HG03521 (cell line): ENCODE measurements at regions not wholly inside any gene's neighbourhood (a gene's known extent, or its start where the extent isn't known, plus 50 kb on each side); places are given as distances from the start of the nearest gene placed in this dataset.

Experiments
- ATAC-seq: cut with Tn5 transposase; IDR thresholded peaks from one replicate; pipeline ENCODE4 v1.9.1; 2021; ENCODE audit warnings: mild to moderate bottlenecking, moderate library complexity; ENCODE audit not compliant: unreplicated experiment

DNA sequence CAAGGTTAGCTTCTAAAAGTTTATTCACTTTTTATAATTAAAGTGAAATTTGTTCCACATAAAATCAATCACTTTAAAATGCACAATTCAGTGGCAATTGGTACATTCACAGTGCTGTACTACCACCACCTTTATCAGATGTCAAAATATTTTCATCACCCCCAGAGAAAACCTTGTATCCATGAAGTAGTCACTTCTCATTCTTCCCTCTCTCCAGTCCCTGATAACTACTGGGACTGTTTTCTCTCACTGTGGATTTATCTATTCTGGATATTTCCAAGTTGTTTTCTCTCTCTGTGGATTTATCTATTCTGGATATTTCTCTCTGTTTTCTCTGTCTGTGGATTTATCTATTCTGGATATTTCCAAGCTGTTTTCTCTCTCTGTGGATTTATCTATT lies 435.4 kb upstream of the CNTNAP2 start:
- no peak for ATAC-seq

DNA sequence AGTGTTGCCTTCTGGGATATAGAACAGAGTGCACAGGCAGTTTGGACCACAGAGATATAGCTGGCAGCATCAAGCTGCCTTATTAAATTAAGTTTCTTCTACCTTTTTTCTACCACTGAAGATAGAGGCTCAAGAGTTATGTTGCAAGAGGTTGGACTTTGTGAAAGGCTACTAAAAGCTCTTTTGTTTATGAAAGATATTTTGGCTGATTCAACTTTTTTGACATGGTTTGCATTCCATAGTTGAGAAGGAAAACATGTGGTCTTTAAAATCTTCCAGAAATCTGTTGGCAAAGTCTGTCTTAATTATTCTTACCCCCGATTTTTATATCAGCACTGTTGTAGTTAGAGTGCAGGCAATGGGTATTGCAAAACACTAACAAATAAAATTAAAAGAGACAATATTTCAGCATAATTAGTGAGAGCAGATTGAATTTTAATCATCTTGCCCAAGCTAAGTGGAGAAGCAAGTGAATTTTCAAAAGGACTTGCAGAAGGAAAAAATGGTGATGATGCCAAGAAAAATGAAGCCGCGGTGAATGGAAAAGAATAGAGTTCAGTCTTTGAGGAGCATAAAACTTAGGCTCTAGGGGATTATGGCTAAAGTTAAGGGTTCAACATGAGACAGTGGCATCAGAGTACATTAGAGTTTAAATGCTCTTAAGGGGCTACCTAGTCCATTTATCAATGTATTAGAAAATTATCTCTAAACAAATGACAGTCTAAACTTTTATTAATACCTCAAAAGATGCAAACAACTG lies 450.9 kb upstream of the CNTNAP2 start:
- no peak for ATAC-seq

DNA sequence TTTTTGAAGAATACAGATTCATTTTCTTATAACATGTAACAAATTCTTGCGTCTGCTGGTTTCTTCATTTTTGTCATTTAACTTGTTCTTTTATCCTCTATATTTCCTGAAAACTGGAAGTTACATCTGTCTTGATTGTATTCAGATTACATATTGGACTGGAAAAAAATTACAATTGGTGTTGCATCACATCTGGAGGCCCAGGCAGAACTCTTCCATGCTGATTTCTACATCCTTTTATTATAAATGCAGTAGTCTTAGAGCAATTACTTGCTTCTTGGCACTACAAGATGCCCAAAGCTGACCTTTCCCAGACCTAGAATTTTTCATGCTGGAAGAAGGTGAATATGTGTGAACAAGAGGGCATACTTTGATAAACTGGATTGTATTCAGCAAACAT lies 460.9 kb upstream of the CNTNAP2 start:
- no peak for ATAC-seq

DNA sequence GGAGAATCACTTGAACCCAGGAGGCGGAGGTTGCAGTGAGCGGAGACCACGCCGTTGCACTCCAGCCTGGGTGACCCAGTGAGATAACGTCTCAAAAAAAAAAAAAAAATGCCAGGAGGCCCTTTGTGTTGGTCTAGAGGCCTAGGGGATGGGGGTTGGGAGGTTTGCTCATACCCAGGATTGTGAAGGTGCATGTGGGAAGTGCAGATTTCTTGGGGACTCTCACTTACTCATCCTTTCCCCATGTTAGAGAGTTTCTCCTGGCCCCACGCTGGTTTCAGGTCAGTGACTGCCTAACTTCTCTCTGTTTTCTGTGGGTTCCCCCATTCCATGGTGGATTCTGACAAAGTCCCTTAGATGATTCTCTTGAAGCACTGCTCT lies 471.5 kb upstream of the CNTNAP2 start:
- no peak for ATAC-seq

DNA sequence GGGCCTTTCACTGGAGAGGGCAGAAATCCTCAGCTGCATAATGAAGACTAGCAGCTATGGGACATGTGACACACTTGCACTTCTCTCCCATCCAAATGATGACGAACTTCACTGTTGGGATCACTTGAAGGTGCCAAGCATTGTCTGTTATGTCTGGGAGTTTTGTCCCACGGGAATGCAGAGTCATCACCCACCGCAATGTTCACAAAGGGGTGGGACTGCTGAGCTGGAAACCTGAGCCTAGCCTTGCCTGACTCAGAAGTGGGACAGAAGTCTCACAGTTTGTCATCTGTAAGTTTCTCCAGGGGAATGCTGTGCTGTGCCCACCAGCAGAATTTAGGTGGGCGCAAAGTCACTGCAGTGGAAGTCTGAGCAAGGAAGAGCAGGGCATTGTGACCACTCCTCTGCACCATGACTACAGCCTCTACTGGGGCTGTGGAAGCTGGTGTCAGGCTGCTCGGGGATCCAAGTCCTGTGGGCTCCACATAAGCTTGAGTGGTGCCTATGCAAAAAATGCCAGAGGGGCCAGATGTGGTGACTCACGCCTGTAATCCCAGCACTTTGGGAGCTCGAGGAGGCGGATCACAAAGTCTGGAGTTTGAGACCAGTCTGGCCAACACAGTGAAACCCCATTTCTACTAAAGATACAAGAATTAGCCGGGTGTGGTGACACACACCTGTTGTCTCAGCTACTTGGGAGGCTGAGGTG lies 472.0 kb upstream of the CNTNAP2 start:
- ATAC-seq, result no peak

DNA sequence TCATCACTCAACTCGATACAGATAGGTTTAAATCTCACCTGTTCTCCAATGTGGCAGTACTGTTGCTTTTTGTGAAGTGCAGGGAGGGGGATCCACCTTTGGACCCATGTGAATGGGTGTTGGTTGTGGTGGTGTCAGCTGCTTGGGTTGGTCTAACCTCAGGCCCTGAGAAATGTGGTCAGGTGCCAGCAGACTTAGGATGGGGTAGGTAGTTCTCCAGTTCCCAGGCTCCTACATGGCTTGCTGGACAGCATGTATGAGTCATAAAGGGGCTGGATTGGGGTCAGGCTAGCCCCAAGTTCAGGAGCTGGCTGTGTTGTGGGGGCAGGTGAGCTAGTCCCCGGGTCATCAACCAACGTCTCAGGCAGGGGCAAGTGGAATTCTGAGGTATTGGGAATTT lies 472.6 kb upstream of the CNTNAP2 start:
- no peak for ATAC-seq

DNA sequence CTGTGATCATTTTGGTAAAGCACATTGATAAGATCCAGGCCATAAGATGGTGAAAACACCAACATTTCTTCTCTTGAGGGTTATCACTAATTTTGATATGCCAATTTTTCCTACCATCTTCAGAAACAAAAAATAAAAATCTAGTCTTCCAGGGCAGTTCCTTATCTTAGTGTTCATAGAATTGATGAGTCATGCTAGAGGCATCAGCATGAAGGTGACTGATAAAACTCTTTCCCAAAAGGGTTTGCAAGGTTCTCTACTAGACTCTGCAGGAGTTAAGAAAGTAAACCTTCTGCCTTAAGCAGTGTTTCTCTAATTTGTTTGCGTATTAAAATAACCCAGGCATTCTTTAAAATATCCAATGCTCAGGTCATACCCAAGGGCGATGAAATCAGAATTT lies 483.1 kb upstream of the CNTNAP2 start:
- ATAC-seq, result no peak

DNA sequence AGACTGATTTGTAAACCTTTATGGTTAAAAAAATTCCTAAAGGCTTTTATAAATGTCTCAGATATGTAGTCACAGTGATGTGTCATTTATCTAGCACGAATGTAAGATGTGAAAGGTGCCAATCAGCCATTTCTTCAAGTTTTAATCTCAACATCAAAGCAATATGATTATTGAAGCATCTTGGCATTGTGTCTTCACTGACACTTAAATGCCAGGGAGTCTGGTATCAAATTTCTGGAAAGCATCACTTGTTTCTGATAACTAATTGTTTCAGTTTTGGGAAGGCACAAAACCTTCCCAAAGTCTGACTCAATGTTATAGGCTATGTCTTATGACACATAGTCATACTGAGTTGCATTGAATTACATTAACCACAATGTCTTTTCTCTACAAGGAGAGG lies 492.0 kb upstream of the CNTNAP2 start:
- no peak for ATAC-seq

DNA sequence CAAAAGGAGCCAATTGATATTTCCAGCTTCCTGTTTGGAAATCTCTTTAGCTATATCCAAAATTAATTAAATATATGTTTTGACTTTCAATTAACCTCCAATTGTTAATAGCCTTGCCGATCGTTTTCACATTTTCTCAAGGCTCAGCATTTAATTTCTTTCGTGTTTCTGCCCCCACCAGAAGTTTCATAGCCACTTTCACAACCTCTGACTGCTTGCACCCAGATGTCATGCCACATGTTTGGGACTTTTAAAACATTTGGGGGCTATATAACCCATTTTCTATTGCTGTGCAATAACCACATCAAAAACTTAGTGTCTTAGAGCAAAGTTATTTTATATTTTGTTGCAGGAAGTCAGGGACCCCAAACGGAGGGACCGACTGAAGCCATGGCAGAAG lies 510.6 kb upstream of the CNTNAP2 start:
- ATAC-seq, result no peak

DNA sequence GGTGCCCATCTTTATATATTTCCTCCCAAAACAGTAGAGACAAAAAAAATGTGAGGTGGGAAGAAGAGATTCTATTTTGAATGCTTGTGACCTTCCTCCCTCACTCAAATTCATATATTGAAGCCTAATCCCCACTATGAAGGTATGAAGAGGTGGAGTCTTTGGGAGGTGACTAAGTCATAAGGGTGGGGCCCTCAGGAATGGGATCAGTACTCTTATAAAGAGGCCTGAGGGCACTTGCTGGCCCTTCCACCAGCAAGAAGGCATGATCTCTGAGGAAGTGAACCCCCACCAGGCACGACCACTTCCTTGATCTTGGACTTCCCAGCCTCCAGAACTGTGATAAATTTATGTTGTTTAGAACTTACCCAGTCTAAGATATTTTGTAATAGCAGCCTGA lies 517.2 kb upstream of the CNTNAP2 start:
- no peak for ATAC-seq

DNA sequence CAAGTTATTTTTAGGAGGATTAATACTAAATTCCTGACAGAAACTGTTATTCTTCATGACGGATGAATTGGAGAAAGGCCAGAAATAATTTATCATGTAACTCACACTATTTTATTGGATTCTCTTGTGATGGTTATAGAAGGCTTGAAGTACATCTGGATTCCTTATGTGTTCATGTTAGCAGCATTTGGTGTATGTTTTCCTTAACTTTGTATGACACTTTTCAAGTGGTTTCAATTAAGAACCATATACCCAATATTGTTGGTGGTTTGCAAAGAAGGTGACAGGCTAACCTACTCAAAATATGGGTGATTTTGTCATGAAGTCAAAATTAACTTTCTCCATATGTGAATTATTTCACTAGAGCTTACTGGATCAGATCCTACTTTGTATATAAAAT lies 532.2 kb upstream of the CNTNAP2 start:
- no peak for ATAC-seq

DNA sequence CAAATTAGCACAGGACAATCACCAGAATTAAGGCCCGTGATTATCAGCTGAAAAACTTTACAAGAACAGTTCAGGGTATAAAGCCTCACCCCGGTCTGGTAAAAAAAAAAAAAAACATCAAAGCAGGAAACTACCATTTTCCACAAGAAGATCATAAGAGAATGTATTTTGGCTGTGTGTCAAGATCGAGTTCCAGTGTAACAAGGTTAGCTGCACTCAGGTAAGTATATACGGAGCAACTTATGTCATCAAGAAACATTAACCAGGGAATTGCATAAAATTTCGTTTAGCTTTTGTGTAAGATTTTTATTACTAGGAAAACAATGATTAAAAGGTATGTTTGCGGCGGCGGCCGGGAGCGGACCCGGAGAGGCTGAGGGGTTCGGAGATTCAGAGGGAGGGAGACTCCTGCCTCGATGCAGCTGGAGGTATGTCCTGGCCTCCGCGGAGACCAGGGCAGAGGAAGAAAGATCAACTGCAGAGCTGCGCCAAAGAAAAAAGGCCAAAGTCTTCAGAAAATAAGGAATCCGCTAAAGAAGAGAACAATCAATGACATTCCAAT lies 533.8 kb upstream of the CNTNAP2 start:
- ATAC-seq, result no peak

DNA sequence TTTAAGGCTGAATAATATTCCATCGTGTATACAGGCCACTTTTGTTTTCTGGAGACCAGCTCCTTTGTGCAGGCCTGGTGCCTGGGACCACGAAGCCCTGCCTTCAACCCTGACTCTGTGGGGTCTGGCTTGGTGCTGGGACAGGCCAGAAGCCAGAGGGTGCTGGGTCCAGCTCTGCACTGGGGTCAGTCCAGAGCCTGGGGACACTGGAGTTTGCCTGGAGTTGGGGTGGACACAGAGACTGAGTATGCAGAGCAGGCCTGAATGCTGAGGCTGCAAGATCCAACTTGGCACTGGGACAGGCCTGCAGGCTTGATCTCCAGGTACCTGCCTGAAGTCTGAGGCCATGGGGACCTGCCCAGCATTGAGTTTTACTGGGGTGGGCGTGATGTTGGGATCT lies 558.8 kb upstream of the CNTNAP2 start:
- no peak for ATAC-seq

DNA sequence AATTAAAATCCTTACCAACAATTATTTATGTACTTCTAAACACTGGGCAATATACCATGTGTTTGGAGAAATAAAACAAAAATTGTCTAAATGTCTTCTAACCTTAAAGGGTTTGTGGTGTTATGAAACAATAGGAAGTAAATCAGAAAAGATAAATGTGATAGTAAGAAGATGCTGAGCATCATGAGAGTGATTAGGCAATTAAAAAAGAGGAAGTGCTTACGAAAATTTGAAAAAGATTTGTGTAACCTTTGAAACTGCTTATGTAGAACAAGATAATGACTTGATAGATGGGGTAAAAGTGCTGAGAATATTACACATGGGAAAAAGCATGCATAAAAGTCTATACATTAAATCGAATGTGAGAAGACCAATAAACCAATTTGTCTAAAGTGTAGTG lies 573.4 kb upstream of the CNTNAP2 start:
- no peak for ATAC-seq

DNA sequence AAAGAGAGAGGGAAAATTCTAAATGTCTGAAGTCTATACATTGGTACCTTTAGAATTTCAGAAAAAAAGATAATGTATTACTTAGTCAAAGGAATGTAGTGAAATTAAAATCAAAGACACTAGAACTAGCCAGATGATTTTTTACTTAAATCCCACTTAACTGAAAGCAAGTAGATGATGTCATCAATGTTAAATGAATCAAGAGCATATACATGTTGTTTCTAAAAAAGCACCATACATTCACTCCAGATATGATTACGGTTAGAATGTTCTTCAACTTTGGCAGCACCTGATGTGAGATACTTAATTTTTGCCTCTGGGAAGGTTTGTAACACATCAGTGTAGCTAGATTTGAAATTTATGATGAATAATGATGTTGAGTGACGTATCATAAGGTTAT lies 576.7 kb upstream of the CNTNAP2 start:
- ATAC-seq, result no peak

DNA sequence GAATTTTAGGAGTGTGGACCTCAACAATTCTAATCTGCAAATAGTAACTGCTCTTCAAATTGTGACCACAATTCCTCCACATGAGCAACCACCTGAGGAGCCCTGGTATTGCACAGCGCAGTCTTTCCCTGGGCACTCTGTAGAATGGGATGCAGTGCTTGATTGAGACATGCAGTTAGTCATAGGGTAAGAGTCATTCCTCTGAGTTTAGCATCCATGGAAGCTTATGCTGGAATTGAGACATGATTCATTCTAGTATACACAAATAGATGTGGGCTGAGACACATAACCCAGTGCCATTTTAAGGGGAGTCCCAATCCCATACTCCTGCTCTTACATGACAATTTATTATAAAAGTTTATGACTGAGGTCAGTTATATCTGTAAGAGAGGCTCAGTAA lies 582.3 kb upstream of the CNTNAP2 start:
- ATAC-seq, result no peak

DNA sequence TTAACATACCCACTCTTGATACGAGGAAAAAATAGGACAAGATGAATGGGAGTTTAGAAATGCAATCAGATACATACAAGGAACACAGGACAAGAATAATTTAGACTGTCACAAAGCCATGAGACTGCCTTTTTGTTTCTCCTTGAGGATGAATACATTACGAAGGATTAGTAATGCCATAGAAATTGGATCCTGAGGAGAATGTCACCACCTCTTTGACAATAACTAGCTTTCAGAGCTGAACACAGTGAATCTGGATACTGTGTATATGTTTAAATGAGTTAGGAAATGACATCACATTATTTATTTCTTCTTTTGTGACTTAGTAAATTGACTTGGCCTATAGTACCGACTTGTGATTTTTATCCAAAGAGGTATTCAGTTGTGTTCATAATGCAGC lies 596.3 kb upstream of the CNTNAP2 start:
- ATAC-seq, result no peak

DNA sequence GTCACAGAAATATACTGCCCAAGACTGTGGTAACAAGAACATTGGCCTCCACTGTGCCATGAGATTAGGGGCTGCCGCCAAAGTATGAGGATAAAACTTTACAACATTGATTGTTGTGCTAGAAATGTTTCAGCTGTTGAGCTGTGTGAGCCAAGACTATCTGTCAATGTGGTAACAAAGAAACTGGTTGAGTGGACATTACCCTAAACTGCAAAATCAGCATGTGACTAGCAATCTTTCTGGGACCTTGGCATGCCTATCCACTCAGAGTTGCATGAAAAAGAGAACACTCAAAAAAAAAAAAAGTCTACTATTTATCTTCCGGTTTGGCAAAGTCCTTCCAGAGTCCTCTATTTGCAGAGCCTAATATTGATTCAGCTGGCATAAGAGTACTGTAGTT lies 605.6 kb upstream of the CNTNAP2 start:
- ATAC-seq, result no peak

DNA sequence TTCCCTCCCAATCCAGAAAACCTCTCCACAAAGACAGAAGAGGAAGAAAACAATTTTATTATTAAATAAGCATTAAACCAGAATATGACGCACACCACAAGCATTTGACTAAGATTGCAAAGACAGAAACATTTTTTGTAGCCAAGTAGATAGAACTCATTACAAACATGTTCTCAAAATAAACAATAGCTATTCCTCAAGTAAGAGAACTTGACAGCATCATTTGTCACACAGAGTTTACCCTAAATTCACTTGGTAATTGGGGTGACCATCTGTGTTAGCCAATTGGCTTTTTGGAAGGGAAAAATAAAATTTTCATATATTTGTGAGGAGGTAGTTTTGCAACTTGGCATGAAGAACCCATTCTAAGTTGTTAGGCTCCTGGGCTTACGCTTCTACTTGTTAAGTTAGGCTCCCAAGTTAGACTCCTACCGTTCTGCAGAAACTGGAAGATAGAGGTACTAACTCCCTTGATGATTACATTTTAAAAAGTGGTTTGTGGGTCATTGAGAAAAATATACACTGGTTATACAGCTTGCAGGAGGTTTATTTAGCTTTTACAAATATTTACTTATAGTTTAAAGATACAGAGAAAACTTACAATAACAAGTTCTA lies 618.6 kb upstream of the CNTNAP2 start:
- no peak for ATAC-seq

DNA sequence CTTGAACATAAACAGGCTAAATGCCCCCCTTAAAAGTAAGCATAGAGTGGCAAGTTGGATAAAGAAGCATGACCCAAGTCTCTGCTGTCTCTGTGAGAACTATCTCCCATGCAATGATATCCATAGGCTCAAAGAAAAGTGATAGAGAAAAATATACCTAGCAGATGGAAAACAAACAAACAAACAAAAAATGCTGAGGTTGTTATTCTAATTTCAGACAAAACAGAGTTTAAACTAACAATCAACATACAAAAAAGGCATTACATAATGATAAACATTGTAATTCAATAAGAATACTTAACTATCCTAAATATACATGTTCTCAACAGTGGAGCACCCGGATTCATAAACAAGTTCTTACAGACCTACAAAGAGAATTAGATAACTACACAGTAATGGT lies 626.2 kb upstream of the CNTNAP2 start:
- no peak for ATAC-seq

DNA sequence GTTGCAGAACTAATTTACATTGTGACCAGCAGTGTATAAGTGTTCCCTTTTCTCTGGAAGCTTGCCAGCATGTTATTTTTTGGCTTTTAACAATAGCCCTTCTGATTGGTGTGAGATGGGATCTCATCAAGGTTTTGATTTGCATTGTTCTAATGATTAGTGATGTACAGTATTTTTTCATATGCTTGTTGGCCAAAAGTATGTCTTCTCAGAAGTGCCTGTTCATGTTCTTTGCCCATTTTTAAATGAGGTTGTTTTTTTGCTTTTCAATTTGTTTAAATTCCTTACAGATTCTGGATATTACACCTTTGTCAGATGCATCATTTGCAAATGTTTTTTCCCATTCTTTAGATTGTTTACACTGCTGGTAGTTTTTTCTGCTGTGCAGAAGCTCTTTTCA lies 627.0 kb upstream of the CNTNAP2 start:
- ATAC-seq, result no peak

DNA sequence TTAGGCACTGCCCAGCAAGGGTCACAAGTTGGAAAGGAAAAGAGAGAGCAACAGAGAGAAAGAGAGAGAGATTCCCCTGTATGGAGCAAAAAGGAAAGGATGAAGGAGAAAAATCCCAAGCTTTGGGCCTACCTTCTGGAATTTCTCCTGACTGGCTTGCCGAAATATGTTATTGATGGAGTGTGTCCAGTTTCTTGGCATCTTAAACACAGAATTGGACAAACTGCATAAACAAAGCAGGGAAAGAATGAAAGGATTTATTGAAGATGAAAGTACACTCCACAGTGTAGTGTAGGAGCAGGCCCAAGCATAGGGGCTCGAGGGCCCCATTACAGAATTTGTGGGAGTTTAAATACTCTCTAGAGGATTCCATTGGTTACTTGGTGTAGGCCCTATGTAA lies 627.8 kb upstream of the CNTNAP2 start:
- ATAC-seq, result no peak
